DMS79 treated with DMSO at 0.1 percent for 48 hours (cell line): ENCODE measurements at regions not wholly inside any gene's neighbourhood (a gene's known extent, or its start where the extent isn't known, plus 50 kb on each side); places are given as distances from the start of the nearest gene placed in this dataset.
"Not testable (repeated sequence)": the region's sequence is repeated elsewhere in the genome, so short reads cannot be mapped to it uniquely, and the experiment has no call there.

Experiments used
- DNase-seq: peaks from one replicate; lab custom pipeline; 2025; lab: John Stamatoyannopoulos, UW

GRCh38 chr16:72657164-72657563, 390.8 kb downstream of the ZFHX3 start:
- no peak for DNase-seq

GRCh38 chr16:72654535-72654934, 393.4 kb downstream of the ZFHX3 start:
- DNase-seq = no peak

GRCh38 chr16:72649254-72649944, 398.5 kb downstream of the ZFHX3 start:
- no peak for DNase-seq

- DNase-seq = no peak
Measured at GRCh38 chr16:72646615-72647014, 401.3 kb downstream of the ZFHX3 start.

GRCh38 chr16:72645538-72645937, 402.4 kb downstream of the ZFHX3 start:
- no peak for DNase-seq

GRCh38 chr16:72644911-72645310, 403.0 kb downstream of the ZFHX3 start:
- no peak for DNase-seq

- no peak for DNase-seq
Measured at GRCh38 chr16:72639494-72639893, 408.4 kb downstream of the ZFHX3 start.

- DNase-seq = no peak
Measured at GRCh38 chr16:72637306-72637705, 410.6 kb downstream of the ZFHX3 start.

GRCh38 chr16:72635694-72636093, 412.2 kb downstream of the ZFHX3 start:
- no peak for DNase-seq

- DNase-seq = no peak
Measured at GRCh38 chr16:72635104-72635503, 412.8 kb downstream of the ZFHX3 start.

GRCh38 chr16:72627182-72627896, 420.6 kb downstream of the ZFHX3 start:
- DNase-seq = not testable (repeated sequence)

GRCh38 chr16:72626623-72627022, 421.3 kb downstream of the ZFHX3 start:
- no peak for DNase-seq

- DNase-seq = no peak
Measured at GRCh38 chr16:72621651-72622050, 426.3 kb downstream of the ZFHX3 start.

- DNase-seq = no peak
Measured at GRCh38 chr16:72620853-72621252, 427.1 kb downstream of the ZFHX3 start.

- DNase-seq = no peak
Measured at GRCh38 chr16:72620348-72620747, 427.6 kb downstream of the ZFHX3 start.

- DNase-seq = no peak
Measured at GRCh38 chr16:72615856-72616255, 432.1 kb downstream of the ZFHX3 start.

- DNase-seq = no peak
Measured at GRCh38 chr16:72612718-72613117, 435.2 kb downstream of the ZFHX3 start.

- peak; percentile 7 for DNase-seq
Measured at GRCh38 chr16:72612256-72612655, 435.7 kb downstream of the ZFHX3 start.

- no peak for DNase-seq
Measured at GRCh38 chr16:72609933-72610332, 438.0 kb upstream of the PMFBP1 start.

- no peak for DNase-seq
Measured at GRCh38 chr16:72609066-72609465, 437.1 kb upstream of the PMFBP1 start.

GRCh38 chr16:72604375-72604774, 432.4 kb upstream of the PMFBP1 start:
- DNase-seq = no peak

- no peak for DNase-seq
Measured at GRCh38 chr16:72602499-72602898, 430.5 kb upstream of the PMFBP1 start.

- no peak for DNase-seq
Measured at GRCh38 chr16:72598696-72599095, 426.7 kb upstream of the PMFBP1 start.

GRCh38 chr16:72597938-72598337, 426.0 kb upstream of the PMFBP1 start:
- DNase-seq = no peak
